HG02973 (cell line): ENCODE measurements at regions not wholly inside any gene's neighbourhood (a gene's known extent, or its start where the extent isn't known, plus 50 kb on each side); places are given as distances from the start of the nearest gene placed in this dataset.

Source experiments
- ATAC-seq: cut with Tn5 transposase; IDR thresholded peaks from one replicate; pipeline ENCODE4 v1.9.1; 2021; ENCODE audit warnings: moderate library complexity; ENCODE audit not compliant: unreplicated experiment

- no peak for ATAC-seq
Observed at GRCh38 chr2:14540015-14540414, 92.5 kb upstream of the LRATD1 start.

GRCh38 chr2:14543284-14543683 lies 89.2 kb upstream of the LRATD1 start:
- no peak for ATAC-seq

GRCh38 chr2:14544247-14544646 lies 88.3 kb upstream of the LRATD1 start:
- ATAC-seq: no peak

DNA sequence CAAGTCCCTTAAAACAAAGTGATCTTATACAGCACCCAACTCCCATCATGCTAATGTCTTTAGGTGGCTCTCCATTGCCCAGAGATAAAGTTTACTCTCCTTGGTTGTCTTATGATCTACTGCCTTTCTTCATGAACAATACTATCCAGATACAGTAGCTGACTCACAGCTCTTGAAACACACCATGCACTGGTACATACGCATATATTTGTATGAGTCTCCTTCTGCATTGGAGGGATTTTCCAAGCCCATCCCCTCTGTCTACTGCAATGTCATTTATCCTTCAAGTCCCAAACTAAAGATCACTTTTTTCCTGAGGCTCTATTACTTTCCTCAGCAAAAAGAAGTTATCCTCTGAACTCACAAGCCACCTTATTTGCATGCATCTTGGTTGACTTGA lies 84.7 kb upstream of the LRATD1 start:
- ATAC-seq: no peak

- ATAC-seq: no peak
Observed at GRCh38 chr2:14550658-14551057, 81.9 kb upstream of the LRATD1 start.

- ATAC-seq: no peak
Observed at GRCh38 chr2:14551069-14551468, 81.4 kb upstream of the LRATD1 start.

DNA sequence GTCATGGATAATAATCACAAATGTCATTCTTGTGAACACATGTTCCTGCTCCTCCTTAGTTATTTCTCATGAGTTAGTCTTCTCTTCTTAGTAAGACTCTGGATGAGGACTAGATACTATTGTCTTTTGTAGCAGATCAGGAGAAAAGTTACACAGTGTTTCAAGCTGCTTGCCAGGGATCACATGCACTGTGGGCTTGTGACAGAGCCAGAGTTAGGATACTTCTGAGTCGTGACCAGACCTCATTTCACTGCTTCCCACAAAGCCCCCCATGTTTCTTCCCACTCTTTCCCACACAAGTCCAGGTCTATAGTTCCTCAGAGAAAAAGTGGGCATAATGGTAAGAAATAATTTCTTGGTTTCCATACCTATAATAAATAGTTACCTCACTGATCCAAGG lies 80.2 kb upstream of the LRATD1 start:
- ATAC-seq: no peak

DNA sequence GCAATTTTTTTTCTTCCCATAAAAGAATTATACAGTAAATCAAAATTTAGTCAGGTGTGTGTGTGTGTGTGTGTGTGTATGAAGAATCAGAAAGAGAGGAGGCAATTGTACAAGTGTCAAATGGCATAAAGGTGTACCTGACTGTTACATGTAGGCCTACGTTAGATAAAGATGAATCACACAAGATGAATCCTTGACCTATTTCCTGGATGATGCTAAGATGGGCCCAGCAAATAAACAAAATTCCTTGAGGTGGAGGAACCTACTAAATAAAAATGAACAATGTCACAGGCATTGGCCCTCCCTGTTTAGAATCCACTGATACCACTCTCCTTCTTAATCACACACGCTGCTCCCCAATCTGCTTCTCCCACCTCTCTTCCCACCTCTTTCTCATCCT lies 79.7 kb upstream of the LRATD1 start:
- ATAC-seq: no peak

DNA sequence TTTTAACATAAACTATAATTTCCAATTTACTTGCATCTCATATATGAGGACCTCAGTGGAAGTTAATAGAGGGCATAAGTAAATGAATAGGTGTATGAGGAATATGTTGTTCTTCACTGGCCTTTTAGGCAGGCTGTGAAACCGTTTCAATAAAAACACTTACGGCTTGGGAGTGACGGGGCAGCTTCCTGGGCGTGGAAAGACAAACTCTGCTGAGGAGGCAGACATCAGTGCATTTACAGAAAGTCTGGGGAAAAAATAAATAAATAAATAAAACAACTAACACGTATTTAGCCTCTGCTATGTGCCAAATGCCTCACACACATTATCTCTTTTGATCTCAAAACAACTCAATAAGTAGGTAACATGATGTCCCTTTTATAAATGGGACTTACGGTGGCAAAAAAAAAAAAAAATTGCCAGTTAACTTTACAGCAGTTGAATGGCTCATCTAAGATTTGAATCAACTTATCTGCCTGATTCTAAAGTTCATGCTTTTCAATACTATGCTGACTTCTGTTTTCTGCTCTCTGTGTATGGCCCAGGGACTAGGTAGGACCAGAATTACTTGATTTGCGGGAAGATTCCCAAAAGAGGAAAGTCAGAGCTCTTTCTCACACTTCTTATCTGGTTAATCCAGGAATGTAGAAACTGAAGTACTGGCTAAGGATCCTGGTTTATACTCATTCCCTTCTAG lies 77.5 kb upstream of the LRATD1 start:
- ATAC-seq: no peak

GRCh38 chr2:14557111-14557510 lies 75.4 kb upstream of the LRATD1 start:
- ATAC-seq: no peak

- ATAC-seq: no peak
Observed at GRCh38 chr2:14557916-14558315, 74.6 kb upstream of the LRATD1 start.

GRCh38 chr2:14558335-14558919 lies 74.1 kb upstream of the LRATD1 start:
- no peak for ATAC-seq

GRCh38 chr2:14560716-14561115 lies 71.8 kb upstream of the LRATD1 start:
- ATAC-seq: no peak

GRCh38 chr2:14563324-14563723 lies 69.2 kb upstream of the LRATD1 start:
- ATAC-seq: no peak

DNA sequence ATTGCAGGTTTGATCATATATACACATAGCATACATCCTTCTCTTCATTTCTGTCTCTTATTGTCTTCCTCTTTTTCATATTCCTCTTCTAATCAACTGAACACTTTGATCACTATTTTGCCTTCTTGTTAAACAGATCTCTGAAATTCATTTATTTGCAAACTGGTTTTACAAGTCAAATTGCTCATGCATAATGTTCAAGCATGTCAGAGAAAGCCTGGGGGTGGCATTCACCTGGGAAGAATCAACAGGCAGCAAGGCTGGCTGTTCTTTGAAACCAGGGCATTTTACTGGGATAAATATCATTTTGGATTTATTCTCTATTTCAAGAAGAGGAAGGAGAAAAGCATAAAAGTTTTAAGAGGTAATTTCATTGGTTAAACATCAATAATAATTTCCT lies 66.9 kb upstream of the LRATD1 start:
- no peak for ATAC-seq

GRCh38 chr2:14567561-14567960 lies 65.0 kb upstream of the LRATD1 start:
- ATAC-seq: no peak

GRCh38 chr2:14569294-14569693 lies 63.2 kb upstream of the LRATD1 start:
- no peak for ATAC-seq

GRCh38 chr2:14572633-14573032 lies 59.9 kb upstream of the LRATD1 start:
- no peak for ATAC-seq

- ATAC-seq: no peak
Observed at GRCh38 chr2:14577843-14578242, 54.7 kb upstream of the LRATD1 start.
